BJ (cell line): ENCODE measurements at regions not wholly inside any gene's neighbourhood (a gene's known extent, or its start where the extent isn't known, plus 50 kb on each side); places are given as distances from the start of the nearest gene placed in this dataset.

Experiments
- CTCF ChIA-PET: fragments of 350-600 bp; formaldehyde crosslinking; extraction: SDS; loops from one replicate; lab custom pipeline; 2021; ENCODE audit warnings: antibody characterized with exemption, inconsistent platforms; lab: Yijun Ruan, JAX
- POLR2A ChIA-PET: fragments of 300-600 bp; sonication (Branson Sonifier 250); formaldehyde crosslinking; extraction: SDS; loops from one replicate; lab custom pipeline; 2021; ENCODE audit warnings: antibody characterized with exemption; lab: Charles Lee
- DNase-seq: peaks from one replicate; pipeline ENCODE4 v3.0.0-alpha.2; 2011; ENCODE audit warnings: low read depth
- H3K27me3 ChIP-seq: 2 replicates; pipeline ENCODE4 v1.6.0; 2011; ENCODE audit warnings: low read length; ENCODE audit not compliant: control insufficient read depth, insufficient read depth
- H3K36me3 ChIP-seq: 2 replicates; pipeline ENCODE4 v1.5.1; 2011; ENCODE audit warnings: low read length; ENCODE audit not compliant: control insufficient read depth, insufficient read depth
- H3K4me3 ChIP-seq: 2 replicates; pipeline ENCODE4 v1.5.1; 2011; ENCODE audit warnings: low read depth, mild to moderate bottlenecking, control low read depth, low read length
- TF ChIP-seq, protein P1 (sequence below): IDR thresholded peaks from 2 replicates; pipeline ENCODE4 v1.5.1; 2011; ENCODE audit warnings: low read depth, mild to moderate bottlenecking, control low read depth, inconsistent platforms, low read length, moderate library complexity; ENCODE audit not compliant: insufficient read depth

DNA sequence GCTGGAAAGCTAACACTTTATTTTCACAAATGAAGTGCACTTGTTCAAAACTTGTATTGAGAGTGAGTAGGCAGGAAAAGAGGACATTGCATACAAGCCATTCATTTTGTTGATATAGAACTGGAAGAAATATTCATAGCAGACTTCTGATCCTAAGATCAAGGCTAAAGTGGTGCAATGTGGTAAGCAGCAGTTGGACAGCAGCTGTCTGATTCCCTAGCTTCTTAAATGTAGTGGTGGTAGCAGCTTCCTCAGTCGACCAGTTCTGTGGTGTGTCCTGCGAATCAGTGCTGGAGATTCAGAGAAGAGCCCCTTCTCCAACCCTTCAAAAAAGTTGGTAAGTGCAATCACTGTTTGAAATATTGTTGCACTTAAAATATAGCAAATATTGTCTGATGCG is 281.7 kb upstream of the GJE1 start:
- H3K36me3 ChIP-seq: no peaks in the 10 kb centered on the region
- H3K27me3 ChIP-seq: no peaks in the 10 kb centered on the region
- POLR2A ChIA-PET: no interaction called here
- TF ChIP-seq, protein P1, sequence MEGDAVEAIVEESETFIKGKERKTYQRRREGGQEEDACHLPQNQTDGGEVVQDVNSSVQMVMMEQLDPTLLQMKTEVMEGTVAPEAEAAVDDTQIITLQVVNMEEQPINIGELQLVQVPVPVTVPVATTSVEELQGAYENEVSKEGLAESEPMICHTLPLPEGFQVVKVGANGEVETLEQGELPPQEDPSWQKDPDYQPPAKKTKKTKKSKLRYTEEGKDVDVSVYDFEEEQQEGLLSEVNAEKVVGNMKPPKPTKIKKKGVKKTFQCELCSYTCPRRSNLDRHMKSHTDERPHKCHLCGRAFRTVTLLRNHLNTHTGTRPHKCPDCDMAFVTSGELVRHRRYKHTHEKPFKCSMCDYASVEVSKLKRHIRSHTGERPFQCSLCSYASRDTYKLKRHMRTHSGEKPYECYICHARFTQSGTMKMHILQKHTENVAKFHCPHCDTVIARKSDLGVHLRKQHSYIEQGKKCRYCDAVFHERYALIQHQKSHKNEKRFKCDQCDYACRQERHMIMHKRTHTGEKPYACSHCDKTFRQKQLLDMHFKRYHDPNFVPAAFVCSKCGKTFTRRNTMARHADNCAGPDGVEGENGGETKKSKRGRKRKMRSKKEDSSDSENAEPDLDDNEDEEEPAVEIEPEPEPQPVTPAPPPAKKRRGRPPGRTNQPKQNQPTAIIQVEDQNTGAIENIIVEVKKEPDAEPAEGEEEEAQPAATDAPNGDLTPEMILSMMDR: no peak
- CTCF ChIA-PET: no interaction called here
- no peak for DNase-seq
- no peak overlapping the region for H3K4me3 ChIP-seq

DNA sequence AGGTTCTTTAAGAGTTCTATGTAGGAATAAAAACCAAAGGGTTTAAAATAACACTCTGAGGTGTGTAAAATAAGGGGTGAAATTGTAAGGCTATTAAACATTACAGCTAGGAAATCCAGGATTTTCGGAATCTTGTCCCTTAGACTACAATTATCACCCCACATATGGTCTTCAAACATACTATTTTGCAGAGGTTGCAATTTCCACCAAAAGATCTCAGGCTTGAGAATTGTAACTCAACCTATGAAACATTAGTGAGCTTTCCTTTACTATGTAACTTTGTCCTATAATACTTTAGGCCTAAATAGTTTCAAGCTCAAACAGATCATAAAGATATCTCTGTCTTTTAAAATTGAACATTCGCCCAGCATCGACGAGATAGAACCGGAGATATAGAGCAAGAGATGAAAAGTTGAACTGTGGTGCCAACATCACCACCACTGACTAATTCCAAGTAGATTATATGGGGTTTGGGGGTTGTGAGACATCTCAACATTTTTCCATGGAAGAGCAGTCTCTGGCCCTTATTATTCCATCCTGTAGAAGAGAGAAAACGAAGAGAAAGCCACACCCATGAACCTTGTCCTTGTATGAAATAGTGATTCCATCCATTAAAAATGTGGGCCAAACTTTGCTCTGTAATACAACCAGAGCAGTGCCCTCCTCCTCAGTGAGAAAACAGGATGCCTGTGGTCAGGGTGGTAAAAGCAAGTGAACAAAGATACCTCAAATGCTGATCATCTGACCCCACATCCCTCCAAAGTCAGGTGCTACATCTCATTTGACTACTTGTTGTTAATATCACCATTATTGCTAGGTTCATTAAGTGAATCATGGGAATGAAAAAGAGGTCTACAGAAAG is 284.5 kb upstream of the GJE1 start:
- DNase-seq: no peak
- no peaks in the 10 kb centered on the region for H3K36me3 ChIP-seq
- POLR2A ChIA-PET: no interaction called here
- TF ChIP-seq, protein P1: no peak
- H3K27me3 ChIP-seq: no peaks in the 10 kb centered on the region
- H3K4me3 ChIP-seq: no peak overlapping the region
- CTCF ChIA-PET: no interaction called here

DNA sequence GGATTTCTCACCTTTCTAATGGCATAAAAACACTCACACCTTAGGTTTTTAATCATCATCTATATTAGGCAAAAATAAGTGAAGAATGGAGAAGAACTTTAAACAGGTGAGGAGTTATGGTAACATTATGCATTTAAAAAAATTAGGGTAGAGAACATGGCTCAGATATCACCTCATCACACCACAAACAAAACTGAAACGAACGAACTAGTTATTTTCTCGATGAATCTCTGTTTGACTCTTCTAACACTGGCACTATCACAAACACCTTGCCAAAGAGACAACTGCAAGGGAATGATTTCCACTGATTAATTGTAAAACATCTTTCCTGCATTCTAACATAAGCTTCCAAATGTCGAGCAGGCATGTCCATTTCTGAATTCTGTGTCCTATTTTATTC is 286.1 kb upstream of the GJE1 start:
- no peaks in the 10 kb centered on the region for H3K27me3 ChIP-seq
- no peak for DNase-seq
- H3K4me3 ChIP-seq: no peak overlapping the region
- H3K36me3 ChIP-seq: no peaks in the 10 kb centered on the region
- CTCF ChIA-PET: no interaction called here
- POLR2A ChIA-PET: no interaction called here
- TF ChIP-seq, protein P1: no peak

DNA sequence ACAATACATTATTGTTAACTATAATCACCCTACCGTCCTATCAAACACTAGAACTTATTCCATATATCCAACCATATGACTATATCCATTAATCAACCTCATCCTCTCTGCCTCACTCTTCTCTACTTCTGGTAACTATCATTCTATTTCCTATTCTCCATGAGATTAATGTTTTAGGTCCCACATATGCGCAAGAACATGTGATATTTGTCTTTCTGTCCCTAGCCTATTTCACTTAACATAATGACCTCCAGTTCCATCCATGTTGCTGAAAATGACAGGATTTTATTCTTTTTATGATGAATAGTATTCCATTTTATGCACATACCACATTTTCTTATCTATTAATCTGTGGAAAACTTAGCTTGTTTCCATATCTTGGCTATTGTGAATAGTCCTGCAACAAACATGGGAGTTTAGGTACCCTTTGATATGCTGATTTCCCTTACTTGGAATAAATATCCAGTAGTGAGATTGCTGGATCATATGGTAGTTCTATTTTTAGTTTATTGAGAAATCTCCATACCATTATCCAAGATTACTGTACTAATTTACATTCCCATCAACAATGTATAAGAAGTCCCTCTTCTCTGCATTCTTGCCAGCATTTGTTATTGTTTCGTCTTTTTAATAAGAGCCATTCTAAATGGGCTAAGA is 289.4 kb upstream of the GJE1 start:
- TF ChIP-seq, protein P1: no peak
- Histone ChIP-seq H3K27me3 (no peaks in the 10 kb centered on the region), H3K4me3 (no peak overlapping the region), H3K36me3 (no peaks in the 10 kb centered on the region)
- no peak for DNase-seq
- POLR2A ChIA-PET: no interaction called here
- CTCF ChIA-PET: no interaction called here

DNA sequence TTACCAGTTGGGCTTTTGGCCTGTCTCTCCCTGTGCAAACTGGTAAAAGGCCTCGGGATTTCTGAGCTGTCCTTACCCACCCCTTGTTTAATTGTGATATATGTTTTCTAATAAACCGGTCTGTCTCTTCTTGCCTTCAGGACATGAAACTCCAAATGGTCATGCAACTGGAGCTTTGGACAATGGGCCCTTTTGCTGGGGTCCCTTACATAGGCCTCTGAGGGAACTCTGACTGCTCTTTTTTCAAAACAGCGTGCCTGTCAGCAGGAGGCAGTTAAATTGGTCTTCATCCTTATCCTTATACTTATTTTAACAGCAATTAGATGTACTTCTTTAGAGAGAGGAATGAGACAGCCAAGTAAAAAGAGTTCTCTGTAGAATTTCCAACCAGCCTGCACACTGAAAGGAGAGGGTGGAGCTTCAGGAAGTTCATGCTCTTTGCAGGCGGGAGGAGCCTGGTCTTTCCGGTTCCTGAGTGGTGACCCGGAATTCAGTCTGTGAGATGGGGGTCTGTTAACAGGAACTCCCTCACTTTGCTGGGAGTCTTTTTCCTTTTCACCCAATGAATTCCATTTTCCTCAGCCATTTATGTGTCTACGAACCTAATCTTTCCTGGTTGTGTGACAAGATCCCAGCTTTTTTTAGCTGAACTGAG is 299.6 kb upstream of the GJE1 start:
- TF ChIP-seq, protein P1: no peak
- POLR2A ChIA-PET: no interaction called here
- CTCF ChIA-PET: no interaction called here

More for the DNA sequence above, 299.6 kb upstream of the GJE1 start:
- Histone ChIP-seq H3K27me3 (no peaks in the 10 kb centered on the region), H3K36me3 (no peaks in the 10 kb centered on the region), H3K4me3 (no peak overlapping the region)
- DNase-seq: no peak
